Esophagus squamous epithelium (tissue), 5 donors: ENCODE measurements at regions not wholly inside any gene's neighbourhood (a gene's known extent, or its start where the extent isn't known, plus 50 kb on each side); places are given as distances from the start of the nearest gene placed in this dataset.

Experiments used
- DNase-seq: peaks from one replicate; lab custom pipeline; 2025; lab: John Stamatoyannopoulos, UW
- H3K27ac ChIP-seq, 4 donors: fragments of 200-600 bp; sonication (generic); one replicate each; pipeline ENCODE4 v1.5.1; 2016 to 2019; ENCODE audit warnings: mild to moderate bottlenecking in 1 of 4
- H3K27me3 ChIP-seq, 4 donors: fragments of 200-600 bp; sonication (generic); 1 replicate in 3 of 4; 2 replicates in 1 of 4; pipeline versions ENCODE4 v1.5.1 to v1.6.0; 2017 to 2021; ENCODE audit warnings: antibody characterized with exemption in 1 of 4
- H3K36me3 ChIP-seq, 3 donors: fragments of 200-600 bp; sonication (generic); one replicate each; pipeline ENCODE4 v1.5.1; 2016 to 2019
- H3K4me1 ChIP-seq, 3 donors: fragments of 200-600 bp; sonication (generic); one replicate each; pipeline ENCODE4 v1.5.1; 2017 to 2019
- H3K4me3 ChIP-seq, 4 donors: fragments of 200-600 bp; sonication (generic); 1 replicate in 3 of 4; 2 replicates in 1 of 4; pipeline ENCODE4 v1.5.1; 2016 to 2019; ENCODE audit warnings: mild to moderate bottlenecking in 2 of 4, moderate library complexity in 1 of 4
- H3K9me3 ChIP-seq, 3 donors: fragments of 200-600 bp; sonication (generic); one replicate each; pipeline ENCODE4 v1.5.1; 2016 to 2019
- POLR2A ChIP-seq, 4 donors: fragments of 450-650 bp; IDR thresholded peaks; one replicate each; pipeline ENCODE4 v1.6.1; 2017; ENCODE audit warnings: antibody characterized with exemption in 4 of 4, mild to moderate bottlenecking in 4 of 4, moderate library complexity in 3 of 4
- WGBS, 2 donors: methylation state at CpG; one replicate each; pipeline ENCODE4 v1.1.5; 2018; 5-methylcytosine and 5-hydroxymethylcytosine counted together
- intact Hi-C: fragments of 100-400 bp; cut with DNase I; formaldehyde crosslinking; loops from one replicate; pipeline ENCODE4 v1.15.0; 2022
- TF ChIP-seq, protein P1 (sequence below), 6 experiments: fragments of 450-650 bp in 4 of 6; fragments of 200-600 bp in 2 of 6; sonication (generic) in 2 of 6; IDR thresholded peaks; one replicate each; pipeline ENCODE4 v1.5.1; 2016 to 2019; ENCODE audit warnings: antibody characterized with exemption in 6 of 6, mild to moderate bottlenecking in 4 of 6, moderate library complexity in 4 of 6
- donor health status: DM: yes; HTN: yes; CAD: no.

DNA sequence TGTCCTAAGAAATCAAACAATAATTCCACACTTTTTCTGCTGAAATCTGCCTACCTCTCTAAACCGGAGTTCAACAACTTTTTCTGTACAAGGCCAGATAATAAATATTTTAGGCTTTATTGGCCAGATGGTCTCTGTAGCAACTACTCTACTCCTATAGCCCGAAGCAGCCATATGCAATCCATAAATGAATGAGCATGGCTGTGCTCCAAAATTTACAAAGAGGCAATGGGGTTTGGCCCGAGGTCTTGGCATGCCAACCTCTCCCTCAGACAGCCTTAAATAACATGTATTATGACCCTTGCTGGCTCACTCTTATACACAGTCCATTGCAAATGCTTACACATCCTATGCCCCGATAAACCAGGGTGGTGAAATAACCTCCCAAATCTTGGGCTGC, 98.6 kb upstream of the GPM6A start:
- no peak overlapping the region for H3K27ac ChIP-seq
- H3K36me3 ChIP-seq = no peaks in the 10 kb centered on the region
- H3K27me3 ChIP-seq = no peaks in the 10 kb centered on the region
- H3K4me3 ChIP-seq = no peak overlapping the region
- no peak for DNase-seq
- no peaks in the 10 kb centered on the region for H3K4me1 ChIP-seq
- 60 to 71% methylated on average over 4 of the region's 4 CpGs for WGBS, 2 donors
- TF ChIP-seq POLR2A (IDR thresholded peaks at IDR 0.05) = no peak
- TF ChIP-seq, protein P1, sequence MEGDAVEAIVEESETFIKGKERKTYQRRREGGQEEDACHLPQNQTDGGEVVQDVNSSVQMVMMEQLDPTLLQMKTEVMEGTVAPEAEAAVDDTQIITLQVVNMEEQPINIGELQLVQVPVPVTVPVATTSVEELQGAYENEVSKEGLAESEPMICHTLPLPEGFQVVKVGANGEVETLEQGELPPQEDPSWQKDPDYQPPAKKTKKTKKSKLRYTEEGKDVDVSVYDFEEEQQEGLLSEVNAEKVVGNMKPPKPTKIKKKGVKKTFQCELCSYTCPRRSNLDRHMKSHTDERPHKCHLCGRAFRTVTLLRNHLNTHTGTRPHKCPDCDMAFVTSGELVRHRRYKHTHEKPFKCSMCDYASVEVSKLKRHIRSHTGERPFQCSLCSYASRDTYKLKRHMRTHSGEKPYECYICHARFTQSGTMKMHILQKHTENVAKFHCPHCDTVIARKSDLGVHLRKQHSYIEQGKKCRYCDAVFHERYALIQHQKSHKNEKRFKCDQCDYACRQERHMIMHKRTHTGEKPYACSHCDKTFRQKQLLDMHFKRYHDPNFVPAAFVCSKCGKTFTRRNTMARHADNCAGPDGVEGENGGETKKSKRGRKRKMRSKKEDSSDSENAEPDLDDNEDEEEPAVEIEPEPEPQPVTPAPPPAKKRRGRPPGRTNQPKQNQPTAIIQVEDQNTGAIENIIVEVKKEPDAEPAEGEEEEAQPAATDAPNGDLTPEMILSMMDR (IDR thresholded peaks at IDR 0.05) = no peak
- H3K9me3 ChIP-seq = no peaks in the 10 kb centered on the region
- intact Hi-C loops = no loop called here

GRCh38 chr4:175916626-175917351, 104.7 kb upstream of the GPM6A start:
- no peak for DNase-seq
- no peaks in the 10 kb centered on the region for H3K4me1 ChIP-seq
- H3K27ac ChIP-seq = no peak overlapping the region
- no peaks in the 10 kb centered on the region for H3K36me3 ChIP-seq
- H3K27me3 ChIP-seq = no peaks in the 10 kb centered on the region
- H3K4me3 ChIP-seq = no peak overlapping the region
- TF ChIP-seq, protein P1 (IDR thresholded peaks at IDR 0.05) = no peak
- no peak for TF ChIP-seq POLR2A (IDR thresholded peaks at IDR 0.05)
- intact Hi-C loops = no loop called here
- no peaks in the 10 kb centered on the region for H3K9me3 ChIP-seq
- 66 to 76% methylated on average over 6 of the region's 6 CpGs for WGBS, 2 donors

DNA sequence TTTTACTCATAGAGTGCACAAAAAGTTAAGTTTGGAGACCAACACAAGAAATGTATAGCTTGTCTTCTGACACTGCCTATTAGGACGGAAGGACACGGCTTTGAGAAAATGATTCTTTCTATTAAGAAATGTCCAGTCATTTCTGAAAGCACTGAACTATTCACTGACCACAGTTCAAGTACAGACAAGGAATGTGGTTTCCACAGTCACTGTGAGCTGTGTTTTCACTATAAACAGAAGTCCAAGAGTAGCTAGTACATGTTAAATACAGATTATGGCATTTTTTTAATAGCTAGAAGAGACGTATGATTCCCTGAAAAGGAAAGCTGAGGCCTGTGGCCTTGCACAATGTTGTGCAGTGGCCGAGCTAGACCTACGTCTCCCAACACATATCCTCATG, 115.1 kb upstream of the GPM6A start:
- DNase-seq = no peak
- WGBS, 2 donors = 73 to 79% methylated on average over 5 of the region's 5 CpGs
- TF ChIP-seq, protein P1 (IDR thresholded peaks at IDR 0.05) = no peak
- no peak for TF ChIP-seq POLR2A (IDR thresholded peaks at IDR 0.05)

GRCh38 chr4:175929441-175929840, 117.4 kb upstream of the GPM6A start:
- intact Hi-C loops = no loop called here
- H3K36me3 ChIP-seq = no peaks in the 10 kb centered on the region
- H3K4me3 ChIP-seq = no peak overlapping the region
- no peak overlapping the region for H3K27ac ChIP-seq
- 45 to 50% methylated on average over 3 of the region's 3 CpGs for WGBS, 2 donors
- no peak for DNase-seq
- TF ChIP-seq, protein P1 (IDR thresholded peaks at IDR 0.05) = no peak
- TF ChIP-seq POLR2A (IDR thresholded peaks at IDR 0.05) = no peak
- H3K27me3 ChIP-seq = no peaks in the 10 kb centered on the region
- H3K9me3 ChIP-seq = peaks cover 0 to 5% (median 0%) of the 10 kb centered on the region in 3 donors
- H3K4me1 ChIP-seq = no peaks in the 10 kb centered on the region

More for the DNA sequence above, 115.1 kb upstream of the GPM6A start:
- no peak overlapping the region for H3K27ac ChIP-seq
- H3K27me3 ChIP-seq = no peaks in the 10 kb centered on the region
- no peaks in the 10 kb centered on the region for H3K36me3 ChIP-seq
- H3K9me3 ChIP-seq = peaks cover 0 to 3% (median 0%) of the 10 kb centered on the region in 3 donors
- intact Hi-C loops = no loop called here
- no peaks in the 10 kb centered on the region for H3K4me1 ChIP-seq
- no peak overlapping the region for H3K4me3 ChIP-seq

DNA sequence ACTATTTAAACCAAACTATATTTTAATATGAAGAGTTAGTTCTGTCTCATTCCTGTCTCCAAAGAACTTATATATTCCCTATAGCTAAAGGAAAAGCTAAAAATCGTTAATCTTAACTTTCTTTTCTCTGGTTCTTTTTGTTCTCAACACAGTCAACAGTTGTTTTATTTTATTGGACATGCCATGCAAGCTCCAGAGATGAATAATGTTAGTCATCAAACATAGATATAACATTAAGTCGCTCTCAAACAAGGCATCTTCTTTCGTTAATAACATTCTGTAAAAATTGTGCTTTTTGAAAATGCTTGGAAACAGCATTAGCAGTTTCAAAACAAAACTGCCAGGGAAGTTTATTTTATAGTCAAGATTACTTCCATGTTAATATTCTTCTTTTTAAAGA, 117.9 kb upstream of the GPM6A start:
- TF ChIP-seq, protein P1 (IDR thresholded peaks at IDR 0.05) = no peak
- TF ChIP-seq POLR2A (IDR thresholded peaks at IDR 0.05) = no peak
- H3K27me3 ChIP-seq = no peaks in the 10 kb centered on the region
- H3K4me3 ChIP-seq = no peak overlapping the region
- no peaks in the 10 kb centered on the region for H3K36me3 ChIP-seq
- no peak overlapping the region for H3K27ac ChIP-seq
- 38 to 52% methylated on average over 3 of the region's 3 CpGs for WGBS, 2 donors
- peaks cover 0 to under 1% (median 0%) of the 10 kb centered on the region in 3 donors for H3K4me1 ChIP-seq
- peaks cover 0 to 5% (median 0%) of the 10 kb centered on the region in 3 donors for H3K9me3 ChIP-seq
- intact Hi-C loops = no loop called here
- DNase-seq = no peak
